ENCODE measurements at regions not wholly inside any gene's neighbourhood (a gene's known extent, or its start where the extent isn't known, plus 50 kb on each side); places are given as distances from the start of the nearest gene placed in this dataset.

DNA sequence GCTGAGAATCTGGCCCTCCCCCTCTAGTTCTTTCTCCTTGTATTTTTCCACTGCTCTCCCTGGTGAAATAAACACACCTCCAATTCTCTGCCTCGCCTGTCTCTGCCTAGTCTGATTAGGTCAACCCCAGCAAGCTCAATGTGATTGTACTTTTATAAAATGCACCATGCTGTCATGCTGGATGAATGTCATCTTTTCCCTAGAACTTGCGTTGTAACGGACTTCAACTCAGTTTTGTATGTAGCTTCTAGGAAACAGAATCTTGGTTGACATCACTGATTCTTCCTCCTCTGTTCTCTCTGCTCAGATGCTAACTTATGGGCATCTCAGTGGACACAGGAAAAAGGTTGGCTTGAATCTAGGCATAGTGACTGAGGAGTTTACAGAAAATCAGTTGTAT lies 261.9 kb upstream of the ISX start:
- TF ChIP-seq, protein P1, sequence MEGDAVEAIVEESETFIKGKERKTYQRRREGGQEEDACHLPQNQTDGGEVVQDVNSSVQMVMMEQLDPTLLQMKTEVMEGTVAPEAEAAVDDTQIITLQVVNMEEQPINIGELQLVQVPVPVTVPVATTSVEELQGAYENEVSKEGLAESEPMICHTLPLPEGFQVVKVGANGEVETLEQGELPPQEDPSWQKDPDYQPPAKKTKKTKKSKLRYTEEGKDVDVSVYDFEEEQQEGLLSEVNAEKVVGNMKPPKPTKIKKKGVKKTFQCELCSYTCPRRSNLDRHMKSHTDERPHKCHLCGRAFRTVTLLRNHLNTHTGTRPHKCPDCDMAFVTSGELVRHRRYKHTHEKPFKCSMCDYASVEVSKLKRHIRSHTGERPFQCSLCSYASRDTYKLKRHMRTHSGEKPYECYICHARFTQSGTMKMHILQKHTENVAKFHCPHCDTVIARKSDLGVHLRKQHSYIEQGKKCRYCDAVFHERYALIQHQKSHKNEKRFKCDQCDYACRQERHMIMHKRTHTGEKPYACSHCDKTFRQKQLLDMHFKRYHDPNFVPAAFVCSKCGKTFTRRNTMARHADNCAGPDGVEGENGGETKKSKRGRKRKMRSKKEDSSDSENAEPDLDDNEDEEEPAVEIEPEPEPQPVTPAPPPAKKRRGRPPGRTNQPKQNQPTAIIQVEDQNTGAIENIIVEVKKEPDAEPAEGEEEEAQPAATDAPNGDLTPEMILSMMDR (IDR thresholded peaks at IDR 0.05): no peak
- no peak for TF ChIP-seq POLR2A (IDR thresholded peaks at IDR 0.05)
